HCT116 (cell line): ENCODE measurements at regions not wholly inside any gene's neighbourhood (a gene's known extent, or its start where the extent isn't known, plus 50 kb on each side); places are given as distances from the start of the nearest gene placed in this dataset.

ENCODE experiments used
- ATAC-seq: fragments of 200-7000 bp; cut with Tn5 transposase; 2 replicates; pipeline ENCODE4 v1.9.1; 2020; ENCODE audit warnings: mild to moderate bottlenecking, moderate library complexity
- BruUV-seq: library from RNA; stranded (reverse); fragments of 400-500 nt; replicated peaks from 2 replicates; lab custom pipeline; 2021; lab: Mats Ljungman, UMichigan
- CTCF ChIA-PET: fragments of 300-600 bp; sonication (Branson Sonifier 250); formaldehyde crosslinking; loops from one replicate; lab custom pipeline; 2021; ENCODE audit warnings: antibody characterized with exemption; lab: Charles Lee
- POLR2A ChIA-PET: fragments of 300-600, 350-600 bp; sonication (Branson Sonifier 250); formaldehyde crosslinking; loops from one replicate; lab custom pipeline; 2021; ENCODE audit warnings: antibody characterized with exemption; lab: Charles Lee
- RAD21 ChIA-PET, 2 experiments: fragments of 300-600 bp; sonication (Branson Sonifier 250); formaldehyde crosslinking; loops; one replicate each; lab custom pipeline; 2023; ENCODE audit warnings: low total read pairs in 2 of 2; ENCODE audit not compliant: uncharacterized antibody in 2 of 2, unreplicated experiment in 2 of 2, low non-redundant PET in 1 of 2; lab: Charles Lee
- DNase-seq: peaks from one replicate; pipeline ENCODE4 v3.0.0-alpha.2; 2010; ENCODE audit warnings: low read depth, low spot score
- H2AFZ ChIP-seq: fragments of 200-600 bp; shearing (Covaris generic), sonication (generic); 2 replicates; pipeline ENCODE4 v1.6.1; 2017; ENCODE audit warnings: low read depth, mixed run types, mixed read lengths, antibody characterized with exemption, low read length; ENCODE audit not compliant: poor library complexity, severe bottlenecking
- H3K27ac ChIP-seq: 2 replicates; pipeline ENCODE4 v1.5.1; 2012; ENCODE audit warnings: low read depth, low read length
- H3K27me3 ChIP-seq: fragments of 200-600 bp; sonication (generic); 2 replicates; pipeline ENCODE4 v1.6.1; 2016; ENCODE audit warnings: mixed run types, low read length, mixed read lengths; ENCODE audit not compliant: insufficient read depth
- H3K36me3 ChIP-seq, 2 experiments: fragments of 200-500 bp in 1 of 2; fragments of 200-600 bp in 1 of 2; sonication (Bioruptor generic) in 1 of 2; sonication (generic) in 1 of 2; 2 replicates each; pipeline versions ENCODE4 v1.5.1 to v1.6.1; 2014 to 2016; ENCODE audit warnings: low read length in 2 of 2, inconsistent platforms in 1 of 2, mixed read lengths in 1 of 2, mixed run types in 1 of 2; ENCODE audit not compliant: insufficient read depth in 2 of 2, control insufficient read depth in 1 of 2
- H3K4me1 ChIP-seq, 2 experiments: fragments of 200-600 bp in 1 of 2; sonication (generic) in 1 of 2; 2 replicates each; pipeline versions ENCODE4 v1.5.1 to v1.6.1; 2012 to 2017; ENCODE audit warnings: low read length in 2 of 2, inconsistent platforms in 1 of 2, mild to moderate bottlenecking in 1 of 2, mixed read lengths in 1 of 2, mixed run types in 1 of 2, moderate library complexity in 1 of 2; ENCODE audit not compliant: insufficient read depth in 2 of 2, control insufficient read depth in 1 of 2
- H3K4me2 ChIP-seq: fragments of 200-600 bp; sonication (generic); 2 replicates; pipeline ENCODE4 v1.6.1; 2017; ENCODE audit warnings: mixed run types, low read length, mixed read lengths
- H3K4me3 ChIP-seq, 2 experiments: fragments of 200-600 bp in 1 of 2; sonication (generic) in 1 of 2; replicated peaks in 1 of 2; 2 replicates each; pipeline ENCODE4 v1.5.1; 2011 to 2016; ENCODE audit warnings: low read length in 2 of 2, control low read depth in 1 of 2, low read depth in 1 of 2, mild to moderate bottlenecking in 1 of 2, mixed read lengths in 1 of 2, mixed run types in 1 of 2
- H3K79me2 ChIP-seq: fragments of 200-600 bp; sonication (generic); 2 replicates; pipeline ENCODE4 v1.6.1; 2017; ENCODE audit warnings: mild to moderate bottlenecking, mixed run types, low read length, moderate library complexity, mixed read lengths; ENCODE audit not compliant: insufficient read depth
- H3K9ac ChIP-seq: fragments of 200-600 bp; sonication (generic); 2 replicates; pipeline ENCODE4 v1.6.1; 2016; ENCODE audit warnings: low read length, mixed read lengths
- H3K9me2 ChIP-seq: fragments of 200-600 bp; sonication (generic), shearing (Covaris generic); 2 replicates; pipeline ENCODE4 v1.6.1; 2017; ENCODE audit warnings: mixed run types, mild to moderate bottlenecking, moderate library complexity; ENCODE audit not compliant: insufficient read depth
- H3K9me3 ChIP-seq, 2 experiments: fragments of 200-500 bp in 1 of 2; fragments of 200-600 bp in 1 of 2; sonication (Bioruptor generic) in 1 of 2; sonication (generic) in 1 of 2; 2 replicates each; pipeline ENCODE4 v1.6.1; 2014 to 2017; ENCODE audit warnings: low read length in 2 of 2, mixed read lengths in 2 of 2, inconsistent platforms in 1 of 2, low read depth in 1 of 2, mild to moderate bottlenecking in 1 of 2, mixed run types in 1 of 2, moderate library complexity in 1 of 2; ENCODE audit not compliant: control insufficient read depth in 1 of 2, insufficient read depth in 1 of 2
- H4K20me1 ChIP-seq: fragments of 200-600 bp; sonication (generic), shearing (Covaris generic); 2 replicates; pipeline ENCODE4 v1.6.1; 2017; ENCODE audit warnings: mixed run types, mild to moderate bottlenecking, moderate library complexity; ENCODE audit not compliant: insufficient read depth
- ATF3 ChIP-seq: IDR thresholded peaks from 2 replicates; pipeline ENCODE4 v1.6.1; 2012
- CBX3 ChIP-seq: IDR thresholded peaks from 2 replicates; pipeline ENCODE4 v1.6.1; 2012; ENCODE audit warnings: low read depth
- CEBPB ChIP-seq: IDR thresholded peaks from 2 replicates; pipeline ENCODE4 v1.6.1; 2012; ENCODE audit warnings: low read depth
- CTCF ChIP-seq, 3 experiments: fragments of 200-600 bp in 1 of 3; sonication (generic) in 1 of 3; IDR thresholded peaks in 2 of 3; conservative IDR thresholded peaks in 1 of 3; 2 replicates each; pipeline ENCODE4 v1.5.1; 2012 to 2017; ENCODE audit warnings: low read depth in 2 of 3, low read length in 2 of 3, antibody characterized with exemption in 1 of 3, borderline replicate concordance in 1 of 3, control low read depth in 1 of 3, mild to moderate bottlenecking in 1 of 3, mixed read lengths in 1 of 3, mixed run types in 1 of 3, moderate library complexity in 1 of 3; ENCODE audit not compliant: insufficient read depth in 1 of 3
- EGR1 ChIP-seq: IDR thresholded peaks from 2 replicates; pipeline ENCODE4 v1.6.1; 2012; ENCODE audit warnings: low read depth
- ELF1 ChIP-seq: IDR thresholded peaks from 2 replicates; pipeline ENCODE4 v1.6.1; 2012; ENCODE audit warnings: low read depth, borderline replicate concordance
- EZH2 ChIP-seq: fragments of 200-600 bp; sonication (generic); IDR thresholded peaks from 2 replicates; pipeline ENCODE4 v1.6.1; 2017; ENCODE audit warnings: antibody characterized with exemption, mixed run types
- FOSL1 ChIP-seq: IDR thresholded peaks from 2 replicates; pipeline ENCODE4 v1.6.1; 2012; ENCODE audit warnings: low read depth
- JUND ChIP-seq: IDR thresholded peaks from 2 replicates; pipeline ENCODE4 v1.6.1; 2012
- POLR2A ChIP-seq: IDR thresholded peaks from 2 replicates; pipeline ENCODE4 v1.7.0; 2011; ENCODE audit warnings: borderline replicate concordance; ENCODE audit not compliant: insufficient read depth, insufficient read length; ENCODE audit errors: extremely low read depth
- RAD21 ChIP-seq: IDR thresholded peaks from 2 replicates; pipeline ENCODE4 v1.6.1; 2012; ENCODE audit warnings: low read depth, mild to moderate bottlenecking
- REST ChIP-seq: IDR thresholded peaks from 2 replicates; pipeline ENCODE4 v1.6.1; 2012; ENCODE audit warnings: low read depth
- SP1 ChIP-seq: IDR thresholded peaks from 2 replicates; pipeline ENCODE4 v1.6.1; 2012; ENCODE audit warnings: low read depth
- SRF ChIP-seq: IDR thresholded peaks from 2 replicates; pipeline ENCODE4 v1.6.1; 2012; ENCODE audit warnings: low read depth
- TCF7L2 ChIP-seq: IDR thresholded peaks from 2 replicates; pipeline ENCODE4 v1.7.0; 2011; ENCODE audit warnings: borderline replicate concordance, inconsistent platforms; ENCODE audit not compliant: insufficient read depth, insufficient read length; ENCODE audit errors: extremely low read depth
- YY1 ChIP-seq: IDR thresholded peaks from 2 replicates; pipeline ENCODE4 v1.6.1; 2011; ENCODE audit warnings: low read length, low read depth, moderate library complexity, mild to moderate bottlenecking; ENCODE audit not compliant: insufficient replicate concordance; ENCODE audit errors: extremely low read depth
- ZBTB33 ChIP-seq: IDR thresholded peaks from 2 replicates; pipeline ENCODE4 v1.6.1; 2011; ENCODE audit warnings: mild to moderate bottlenecking, low read length, moderate library complexity; ENCODE audit not compliant: insufficient replicate concordance; ENCODE audit errors: extremely low read depth
- ZFX ChIP-seq: fragments of 450-650 bp; IDR thresholded peaks from 2 replicates; pipeline ENCODE4 v1.6.1; 2017
- ZNF274 ChIP-seq: fragments of 200-500 bp; sonication (Bioruptor generic); IDR thresholded peaks from 2 replicates; pipeline ENCODE4 v1.6.1; 2014; ENCODE audit warnings: mild to moderate bottlenecking, low read depth, low read length, inconsistent platforms
- intact Hi-C: fragments of 100-400 bp; cut with micrococcal nuclease; formaldehyde crosslinking; loops from 2 replicates; pipeline ENCODE4 v1.10.0; 2022
- TF ChIP-seq, protein P1 (sequence below): IDR thresholded peaks from 2 replicates; pipeline ENCODE4 v1.6.1; 2012

DNA sequence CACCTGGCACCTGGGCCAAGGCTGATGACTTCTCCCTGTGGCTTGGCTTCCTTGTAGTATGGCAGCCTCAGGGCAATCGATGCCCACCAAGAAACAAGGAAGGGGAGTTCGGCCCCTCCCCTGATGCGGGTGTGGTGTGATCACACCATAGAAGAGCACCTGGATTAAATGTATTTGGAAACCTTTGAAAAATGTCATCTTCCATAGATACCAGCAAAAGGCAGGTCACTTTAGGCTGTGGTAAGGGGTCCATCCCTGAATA, 198.2 kb downstream of the CYP26B1 start:
- Histone ChIP-seq H3K4me3 (no peak overlapping the region), H3K9ac (no peak overlapping the region), H3K27ac (no peak overlapping the region), H4K20me1 (no peaks in the 10 kb centered on the region), H3K27me3 (no peaks in the 10 kb centered on the region), H3K36me3 (no peaks in the 10 kb centered on the region), H3K4me1 (peaks cover 0 to 3% of the 10 kb centered on the region in 2 experiments; a peak in 1 of 4 replicates), H3K79me2 (no peaks in the 10 kb centered on the region), H3K9me2 (no peaks in the 10 kb centered on the region), H3K4me2 (no peak overlapping the region), H2AFZ (no peak overlapping the region), H3K9me3 (no peaks in the 10 kb centered on the region)
- intact Hi-C loops = no loop called here
- TF ChIP-seq RAD21 (no peak), EGR1 (no peak), FOSL1 (no peak), REST (no peak), CEBPB (no peak), ZFX (no peak), ATF3 (no peak), JUND (no peak), POLR2A (no peak), SP1 (no peak), YY1 (no peak), CBX3 (no peak), EZH2 (no peak), CTCF (IDR thresholded peaks at IDR 0.05 in 2 of 3, conservative IDR thresholded peaks at IDR 0.05 in 1 of 3; ENCODE audit: borderline replicate concordance in 1 of 3, insufficient read depth in 1 of 3, low read depth in 2 of 3, low read length in 2 of 3) (no peak), ELF1 (no peak), ZBTB33 (no peak), ZNF274 (no peak), TCF7L2 (no peak), SRF (no peak)
- TF ChIP-seq, protein P1, sequence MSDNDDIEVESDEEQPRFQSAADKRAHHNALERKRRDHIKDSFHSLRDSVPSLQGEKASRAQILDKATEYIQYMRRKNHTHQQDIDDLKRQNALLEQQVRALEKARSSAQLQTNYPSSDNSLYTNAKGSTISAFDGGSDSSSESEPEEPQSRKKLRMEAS = no peak
- RAD21 ChIA-PET = no interaction called here
- CTCF ChIA-PET = no interaction called here
- POLR2A ChIA-PET = no interaction called here
- BruUV-seq = no TSS peak
- ATAC-seq (no peak), DNase-seq (no peak)
